DND-41 (cell line): ENCODE measurements at regions not wholly inside any gene's neighbourhood (a gene's known extent, or its start where the extent isn't known, plus 50 kb on each side); places are given as distances from the start of the nearest gene placed in this dataset.

ENCODE experiments used
- EZH2 ChIP-seq: IDR thresholded peaks from 3 replicates; pipeline ENCODE4 v1.6.1; 2012; ENCODE audit warnings: borderline replicate concordance, low read depth, mild to moderate bottlenecking, moderate library complexity, low read length, inconsistent platforms; ENCODE audit not compliant: severe bottlenecking
- TF ChIP-seq, protein P1 (sequence below): IDR thresholded peaks from 2 replicates; pipeline ENCODE4 v1.5.1; 2012; ENCODE audit warnings: borderline replicate concordance, low read length, moderate library complexity, mild to moderate bottlenecking; ENCODE audit not compliant: poor library complexity, severe bottlenecking; ENCODE audit errors: extremely low read depth

DNA sequence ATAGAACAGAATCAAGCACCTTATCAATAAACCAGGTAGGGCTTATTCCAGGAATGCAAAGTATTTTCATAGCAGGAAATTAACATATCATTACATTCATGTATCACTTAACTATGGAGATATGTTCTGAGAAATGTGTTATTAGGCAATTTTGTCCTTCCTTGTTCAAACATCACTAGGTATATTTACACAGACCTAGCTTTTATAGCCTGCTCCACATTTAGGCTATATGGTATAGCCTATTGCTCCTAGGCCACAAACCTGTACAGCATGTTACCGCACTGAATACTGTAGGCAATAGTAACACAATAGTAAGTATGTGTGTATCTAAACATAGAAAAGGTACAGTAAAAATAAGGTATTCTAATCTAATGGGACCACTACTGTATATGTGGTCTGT, 82.8 kb upstream of the KCTD1 start:
- TF ChIP-seq, protein P1, sequence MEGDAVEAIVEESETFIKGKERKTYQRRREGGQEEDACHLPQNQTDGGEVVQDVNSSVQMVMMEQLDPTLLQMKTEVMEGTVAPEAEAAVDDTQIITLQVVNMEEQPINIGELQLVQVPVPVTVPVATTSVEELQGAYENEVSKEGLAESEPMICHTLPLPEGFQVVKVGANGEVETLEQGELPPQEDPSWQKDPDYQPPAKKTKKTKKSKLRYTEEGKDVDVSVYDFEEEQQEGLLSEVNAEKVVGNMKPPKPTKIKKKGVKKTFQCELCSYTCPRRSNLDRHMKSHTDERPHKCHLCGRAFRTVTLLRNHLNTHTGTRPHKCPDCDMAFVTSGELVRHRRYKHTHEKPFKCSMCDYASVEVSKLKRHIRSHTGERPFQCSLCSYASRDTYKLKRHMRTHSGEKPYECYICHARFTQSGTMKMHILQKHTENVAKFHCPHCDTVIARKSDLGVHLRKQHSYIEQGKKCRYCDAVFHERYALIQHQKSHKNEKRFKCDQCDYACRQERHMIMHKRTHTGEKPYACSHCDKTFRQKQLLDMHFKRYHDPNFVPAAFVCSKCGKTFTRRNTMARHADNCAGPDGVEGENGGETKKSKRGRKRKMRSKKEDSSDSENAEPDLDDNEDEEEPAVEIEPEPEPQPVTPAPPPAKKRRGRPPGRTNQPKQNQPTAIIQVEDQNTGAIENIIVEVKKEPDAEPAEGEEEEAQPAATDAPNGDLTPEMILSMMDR = no peak
- no peak for TF ChIP-seq EZH2
